Omental fat pad (tissue), 3 donors: ENCODE measurements at regions not wholly inside any gene's neighbourhood (a gene's known extent, or its start where the extent isn't known, plus 50 kb on each side); places are given as distances from the start of the nearest gene placed in this dataset.
"Not testable (repeated sequence)": the region's sequence is repeated elsewhere in the genome, so short reads cannot be mapped to it uniquely, and the experiment has no call there.

Experiments
- ATAC-seq: fragments of 150-250 bp; one replicate; pipeline ENCODE4 v1.9.1; 2016; ENCODE audit warnings: mild to moderate bottlenecking, moderate library complexity; ENCODE audit not compliant: low FRiP score
- DNase-seq: peaks from one replicate; pipeline ENCODE4 v3.0.0-alpha.2; 2019; ENCODE audit warnings: low spot score
- CTCF ChIP-seq, 3 donors: fragments of 450-650 bp; IDR thresholded peaks; one replicate each; pipeline ENCODE4 v1.5.1; 2016 to 2017; ENCODE audit warnings: antibody characterized with exemption in 3 of 3, mild to moderate bottlenecking in 3 of 3, moderate library complexity in 2 of 3

GRCh38 chr6:125379174-125379573 is 77.4 kb upstream of the HDDC2 start:
- DNase-seq (no peak), ATAC-seq (no peak)
- TF ChIP-seq CTCF (IDR thresholded peaks at IDR 0.05): no peak

- DNase-seq: no peak
- no peak for ATAC-seq
- no peak for TF ChIP-seq CTCF (IDR thresholded peaks at IDR 0.05)
These were observed 78.7 kb upstream of the HDDC2 start for GRCh38 chr6:125380474-125380873.

GRCh38 chr6:125386337-125386736 is 84.6 kb upstream of the HDDC2 start:
- not testable (repeated sequence) for DNase-seq, ATAC-seq

GRCh38 chr6:125392682-125393081 is 90.9 kb upstream of the HDDC2 start:
- ATAC-seq (no peak), DNase-seq (no peak)
- TF ChIP-seq CTCF (IDR thresholded peaks at IDR 0.05): no peak

- no peak for TF ChIP-seq CTCF (IDR thresholded peaks at IDR 0.05)
- DNase-seq (no peak), ATAC-seq (no peak)
These were observed 91.7 kb upstream of the HDDC2 start for GRCh38 chr6:125393449-125393858.

- DNase-seq (no peak), ATAC-seq (no peak)
- TF ChIP-seq CTCF (IDR thresholded peaks at IDR 0.05): no peak
These were observed 105.0 kb upstream of the HDDC2 start for GRCh38 chr6:125406741-125407140.

GRCh38 chr6:125414507-125414906 is 112.7 kb upstream of the HDDC2 start:
- TF ChIP-seq CTCF (IDR thresholded peaks at IDR 0.05): no peak
- DNase-seq (no peak), ATAC-seq (no peak)

- no peak for TF ChIP-seq CTCF (IDR thresholded peaks at IDR 0.05)
- DNase-seq (no peak), ATAC-seq (no peak)
These were observed 114.1 kb upstream of the HDDC2 start for GRCh38 chr6:125415913-125416312.
